Lower leg skin (tissue), 3 donors: ENCODE measurements at regions not wholly inside any gene's neighbourhood (a gene's known extent, or its start where the extent isn't known, plus 50 kb on each side); places are given as distances from the start of the nearest gene placed in this dataset.

ENCODE experiments used
- POLR2A ChIP-seq, 2 donors: fragments of 450-650 bp; IDR thresholded peaks; one replicate each; pipeline ENCODE4 v1.6.1; 2016 to 2017; ENCODE audit warnings: antibody characterized with exemption in 2 of 2, mild to moderate bottlenecking in 1 of 2, moderate library complexity in 1 of 2
- TF ChIP-seq, protein P1 (sequence below), 3 donors: fragments of 450-650 bp; IDR thresholded peaks; one replicate each; pipeline ENCODE4 v1.5.1; 2016; ENCODE audit warnings: antibody characterized with exemption in 3 of 3, mild to moderate bottlenecking in 3 of 3, moderate library complexity in 2 of 3

DNA sequence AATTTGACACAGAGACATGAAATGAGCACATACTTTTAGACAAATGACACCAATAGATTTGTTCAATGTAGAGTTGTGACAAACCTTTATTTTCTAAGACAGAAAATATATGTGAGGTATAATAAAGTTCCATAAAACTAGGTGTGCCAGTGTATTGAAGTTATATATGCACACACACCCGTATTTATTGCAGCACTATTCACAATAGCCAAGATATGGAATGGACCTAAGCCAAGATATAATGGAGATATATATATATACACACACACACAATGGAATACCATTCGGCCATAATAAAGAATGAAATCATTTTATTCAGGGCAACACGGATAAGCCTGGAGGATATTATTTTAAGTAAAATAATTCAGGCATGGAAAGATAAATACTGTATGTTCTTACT lies 1013.5 kb downstream of the KCNT2 start:
- TF ChIP-seq, protein P1, sequence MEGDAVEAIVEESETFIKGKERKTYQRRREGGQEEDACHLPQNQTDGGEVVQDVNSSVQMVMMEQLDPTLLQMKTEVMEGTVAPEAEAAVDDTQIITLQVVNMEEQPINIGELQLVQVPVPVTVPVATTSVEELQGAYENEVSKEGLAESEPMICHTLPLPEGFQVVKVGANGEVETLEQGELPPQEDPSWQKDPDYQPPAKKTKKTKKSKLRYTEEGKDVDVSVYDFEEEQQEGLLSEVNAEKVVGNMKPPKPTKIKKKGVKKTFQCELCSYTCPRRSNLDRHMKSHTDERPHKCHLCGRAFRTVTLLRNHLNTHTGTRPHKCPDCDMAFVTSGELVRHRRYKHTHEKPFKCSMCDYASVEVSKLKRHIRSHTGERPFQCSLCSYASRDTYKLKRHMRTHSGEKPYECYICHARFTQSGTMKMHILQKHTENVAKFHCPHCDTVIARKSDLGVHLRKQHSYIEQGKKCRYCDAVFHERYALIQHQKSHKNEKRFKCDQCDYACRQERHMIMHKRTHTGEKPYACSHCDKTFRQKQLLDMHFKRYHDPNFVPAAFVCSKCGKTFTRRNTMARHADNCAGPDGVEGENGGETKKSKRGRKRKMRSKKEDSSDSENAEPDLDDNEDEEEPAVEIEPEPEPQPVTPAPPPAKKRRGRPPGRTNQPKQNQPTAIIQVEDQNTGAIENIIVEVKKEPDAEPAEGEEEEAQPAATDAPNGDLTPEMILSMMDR (IDR thresholded peaks at IDR 0.05): no peak
- TF ChIP-seq POLR2A (IDR thresholded peaks at IDR 0.05): no peak
